Motor neuron (in vitro differentiated cells): ENCODE measurements at regions not wholly inside any gene's neighbourhood (a gene's known extent, or its start where the extent isn't known, plus 50 kb on each side); places are given as distances from the start of the nearest gene placed in this dataset.
"Not testable (repeated sequence)": the region's sequence is repeated elsewhere in the genome, so short reads cannot be mapped to it uniquely, and the experiment has no call there.

Source experiments
- ATAC-seq, 8 experiments: fragments of 200-7000 bp; cut with Tn5 transposase; replicated peaks in 6 of 8; 2 replicates each; pipeline ENCODE4 v1.8.0; 2021; ENCODE audit warnings: mild to moderate bottlenecking in 8 of 8, moderate library complexity in 8 of 8
- H3K27ac ChIP-seq, 2 donors: fragments of 250-450 bp; sonication (Bioruptor Pico); 2 replicates each; pipeline ENCODE4 v1.9.0; 2021; ENCODE audit warnings: antibody characterized with exemption in 2 of 2, mild to moderate bottlenecking in 2 of 2, moderate library complexity in 1 of 2
- H3K4me1 ChIP-seq, 2 donors: fragments of 250-450 bp; sonication (Bioruptor Pico); replicated peaks in 1 of 2; 2 replicates each; pipeline ENCODE4 v1.6.1; 2021; ENCODE audit warnings: antibody characterized with exemption in 2 of 2, mild to moderate bottlenecking in 2 of 2, moderate library complexity in 1 of 2
- H3K4me3 ChIP-seq, 5 donors: fragments of 250-450 bp; sonication (Bioruptor Pico); 2 replicates each; pipeline ENCODE4 v1.9.0; 2021; ENCODE audit warnings: antibody characterized with exemption in 5 of 5, mild to moderate bottlenecking in 5 of 5, moderate library complexity in 4 of 5
- WGBS, 10 experiments: fragments of 450-650 bp; shearing (Covaris generic); methylation state at CpG; one replicate each; pipeline ENCODE4 v1.0.0; 2022; 5-methylcytosine and 5-hydroxymethylcytosine counted together
- in situ Hi-C, 9 experiments: fragments of 400-800 bp; cut with MboI; loops; one replicate each; pipeline ENCODE4 v1.15.0; 2021; ENCODE audit warnings: low sequenced_read_pairs in 9 of 9, low pct_unique_long_range_greater_than_20kb in 2 of 9; ENCODE audit not compliant: unreplicated experiment in 9 of 9

GRCh38 chr14:80315681-80316080 lies 104.4 kb upstream of the DIO2 start:
- in situ Hi-C loops = no loop called here
- Histone ChIP-seq H3K4me3 (no peak overlapping the region), H3K27ac (no peak overlapping the region), H3K4me1 (no peaks in the 10 kb centered on the region)
- no peak for ATAC-seq
- WGBS, 10 experiments = 57 to 100% (median 100%) methylated on average over 1 of the region's 1 CpG

GRCh38 chr14:80313806-80314205 lies 102.5 kb upstream of the DIO2 start:
- no peak for ATAC-seq
- Histone ChIP-seq H3K27ac (no peak overlapping the region), H3K4me3 (no peak overlapping the region), H3K4me1 (no peaks in the 10 kb centered on the region)
- in situ Hi-C loops = no loop called here

- in situ Hi-C loops = no loop called here
- WGBS, 10 experiments = 6 to 88% (median 78%) methylated on average over 1 to 5 of the region's 5 CpGs
- Histone ChIP-seq H3K27ac (no peak overlapping the region), H3K4me3 (no peak overlapping the region), H3K4me1 (no peaks in the 10 kb centered on the region)
- ATAC-seq = peak in 3 of 8 experiments; percentile 82 to 83 (median 82)
Measured at GRCh38 chr14:80310938-80311750, 99.8 kb upstream of the DIO2 start.

GRCh38 chr14:80304125-80304766 lies 92.9 kb upstream of the DIO2 start:
- Histone ChIP-seq H3K27ac (no peak overlapping the region), H3K4me3 (no peak overlapping the region), H3K4me1 (no peaks in the 10 kb centered on the region)
- peak in 2 of 8 experiments; percentile 97 for ATAC-seq
- in situ Hi-C loops = no loop called here
- 29 to 100% (median 77%) methylated on average over 1 to 6 of the region's 6 CpGs for WGBS, 10 experiments

- in situ Hi-C loops = no loop called here
- 18 to 100% (median 70%) methylated on average over 1 to 2 of the region's 2 CpGs; no CpG with 5 or more reads in 5 of the 10 experiments for WGBS, 10 experiments
- no peak for ATAC-seq
- no peak overlapping the region for H3K27ac ChIP-seq
- no peaks in the 10 kb centered on the region for H3K4me1 ChIP-seq
- no peak overlapping the region for H3K4me3 ChIP-seq
Measured at GRCh38 chr14:80300351-80300750, 89.0 kb upstream of the DIO2 start.

- no peak overlapping the region for H3K4me3 ChIP-seq
- WGBS, 10 experiments = 67 to 100% (median 88%) methylated on average over 2 to 7 of the region's 8 CpGs; no CpG with 5 or more reads in 1 of the 10 experiments
- no peak overlapping the region for H3K27ac ChIP-seq
- in situ Hi-C loops = no loop called here
- ATAC-seq = no peak
- H3K4me1 ChIP-seq = no peaks in the 10 kb centered on the region
Measured at GRCh38 chr14:80298491-80299017, 87.2 kb upstream of the DIO2 start.

GRCh38 chr14:80291101-80291500 lies 79.8 kb upstream of the DIO2 start:
- H3K27ac ChIP-seq = no peak overlapping the region
- 7 to 100% (median 79%) methylated on average over 1 of the region's 1 CpG; no CpG with 5 or more reads in 2 of the 10 experiments for WGBS, 10 experiments
- no peak overlapping the region for H3K4me3 ChIP-seq
- ATAC-seq = no peak
- in situ Hi-C loops = no loop called here
- no peaks in the 10 kb centered on the region for H3K4me1 ChIP-seq

- H3K4me1 ChIP-seq, H3K27ac ChIP-seq, ATAC-seq, H3K4me3 ChIP-seq, in situ Hi-C loops: not testable (repeated sequence)
- no CpG with 5 or more reads among the region's 27 CpGs for WGBS, 10 experiments
Measured at GRCh38 chr14:80286744-80287143, 75.4 kb upstream of the DIO2 start.

GRCh38 chr14:80278293-80279023 lies 67.2 kb upstream of the DIO2 start:
- 15 to 100% (median 100%) methylated on average over 1 to 2 of the region's 2 CpGs; no CpG with 5 or more reads in 1 of the 10 experiments for WGBS, 10 experiments
- no peak overlapping the region for H3K27ac ChIP-seq
- H3K4me3 ChIP-seq = no peak overlapping the region
- in situ Hi-C loops = no loop called here
- ATAC-seq = peak in 3 of 8 experiments; percentile 24 to 65 (median 59)
- H3K4me1 ChIP-seq = no peaks in the 10 kb centered on the region

- Histone ChIP-seq H3K4me3 (no peak overlapping the region), H3K27ac (no peak overlapping the region)
- peak in 2 of 8 experiments; percentile 57 to 62 for ATAC-seq
Measured at GRCh38 chr14:80275208-80275850, 64.0 kb upstream of the DIO2 start.

GRCh38 chr14:80274310-80274709 lies 63.0 kb upstream of the DIO2 start:
- H3K4me1 ChIP-seq, ATAC-seq, H3K27ac ChIP-seq, in situ Hi-C loops, H3K4me3 ChIP-seq: not testable (repeated sequence)
- WGBS, 10 experiments = 57 to 100% (median 85%) methylated on average over 1 to 2 of the region's 2 CpGs; no CpG with 5 or more reads in 3 of the 10 experiments

More at GRCh38 chr14:80275208-80275850, 64.0 kb upstream of the DIO2 start:
- in situ Hi-C loops = no loop called here
- 0 to 93% (median 66%) methylated on average over 2 to 3 of the region's 3 CpGs for WGBS, 10 experiments
- no peaks in the 10 kb centered on the region for H3K4me1 ChIP-seq

- WGBS, 10 experiments = 80 to 100% (median 93%) methylated on average over 1 of the region's 1 CpG; no CpG with 5 or more reads in 2 of the 10 experiments
- peak in 1 of 8 experiments; percentile 9 for ATAC-seq
- Histone ChIP-seq H3K27ac (no peak overlapping the region), H3K4me1 (no peaks in the 10 kb centered on the region), H3K4me3 (no peak overlapping the region)
- in situ Hi-C loops = no loop called here
Measured at GRCh38 chr14:80271389-80271788, 60.1 kb upstream of the DIO2 start.
